ENCODE measurements at regions not wholly inside any gene's neighbourhood (a gene's known extent, or its start where the extent isn't known, plus 50 kb on each side); places are given as distances from the start of the nearest gene placed in this dataset.
"Not testable (repeated sequence)": the region's sequence is repeated elsewhere in the genome, so short reads cannot be mapped to it uniquely, and the experiment has no call there.

DNA sequence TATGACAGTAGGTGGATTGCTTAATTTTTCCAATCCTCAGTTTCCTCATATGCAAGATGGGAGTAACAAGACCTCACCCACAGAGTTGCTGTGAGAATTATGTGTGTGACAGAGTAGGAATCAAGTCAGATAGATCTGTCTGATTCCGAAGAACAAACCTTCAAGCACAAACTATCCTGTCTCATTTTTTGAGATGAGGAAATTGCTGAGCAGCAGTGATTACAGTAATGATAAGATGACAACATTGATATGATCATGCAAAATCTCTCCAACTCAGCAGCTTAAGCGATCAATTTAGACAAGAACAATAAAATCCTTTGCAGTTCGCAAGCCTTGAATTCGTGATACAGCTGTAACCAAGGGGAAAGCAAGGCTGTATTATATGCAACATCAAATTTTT is 474.1 kb downstream of the OMA1 start:
- no peak for DNase-seq (ENCODE audit: low read depth, low spot score)

DNA sequence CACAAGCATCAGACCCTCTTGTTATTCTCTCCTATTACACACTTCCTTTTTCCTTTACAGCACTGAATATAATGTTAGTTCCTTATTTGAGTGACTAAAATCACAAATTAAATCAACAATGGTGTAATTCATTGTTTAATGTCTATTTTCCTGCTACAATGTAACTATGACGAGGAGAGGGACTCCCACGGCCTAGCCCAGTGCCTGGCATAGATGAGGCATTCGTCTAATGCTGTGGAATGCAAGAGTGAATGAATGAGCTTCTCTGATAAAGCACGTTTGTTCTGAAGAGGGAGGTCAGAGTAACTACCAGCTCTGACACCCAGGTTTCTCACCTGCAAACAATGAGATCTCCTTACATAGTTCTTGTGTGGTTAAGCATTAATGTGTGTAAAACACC is 479.4 kb downstream of the OMA1 start:
- DNase-seq (ENCODE audit: low read depth, low spot score): no peak

GRCh38 chr1:58065520-58065919 is 481.0 kb downstream of the OMA1 start:
- peak; percentile 60 for DNase-seq (ENCODE audit: low read depth, low spot score)

GRCh38 chr1:58064166-58064565 is 482.4 kb downstream of the OMA1 start:
- DNase-seq (ENCODE audit: low read depth, low spot score): peak; percentile 8

DNA sequence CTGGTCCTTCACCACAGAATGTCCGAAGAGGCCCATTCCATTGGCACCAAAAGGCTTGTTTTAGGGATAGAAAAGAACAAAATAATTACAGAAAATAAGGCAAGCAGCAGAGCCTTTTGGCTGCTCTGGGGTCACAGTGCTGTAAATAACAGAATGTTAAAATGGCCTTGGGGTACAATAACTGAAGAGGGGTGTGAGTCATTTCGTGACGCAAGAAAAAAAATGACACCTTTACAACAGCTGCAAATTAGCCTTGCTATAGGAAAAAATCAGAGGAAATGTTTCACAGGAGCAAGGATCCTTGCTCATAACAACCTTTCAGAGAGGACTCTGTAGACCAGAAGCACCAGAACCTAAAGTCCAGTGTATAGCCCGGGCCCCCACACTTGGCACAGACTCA is 483.4 kb downstream of the OMA1 start:
- DNase-seq (ENCODE audit: low read depth, low spot score): no peak

DNA sequence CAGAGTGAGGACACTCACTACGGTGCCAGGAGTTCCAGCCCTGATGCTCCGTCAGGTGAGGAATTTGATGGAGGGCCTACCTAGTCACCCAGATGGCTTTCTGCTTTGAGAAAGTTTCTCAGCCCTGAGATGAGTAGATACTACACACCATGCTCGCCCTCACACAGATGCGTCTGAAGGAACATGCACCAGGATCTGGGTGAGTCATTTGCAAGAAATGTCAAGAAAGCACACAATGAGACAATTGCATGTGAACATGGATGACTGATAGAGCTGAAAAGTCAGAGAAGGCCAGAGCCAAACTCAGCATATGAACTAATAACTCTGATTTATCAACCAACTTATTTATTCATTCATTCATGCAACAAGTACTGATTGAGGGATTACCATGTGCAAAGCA is 483.9 kb downstream of the OMA1 start:
- no peak for DNase-seq (ENCODE audit: low read depth, low spot score)

DNA sequence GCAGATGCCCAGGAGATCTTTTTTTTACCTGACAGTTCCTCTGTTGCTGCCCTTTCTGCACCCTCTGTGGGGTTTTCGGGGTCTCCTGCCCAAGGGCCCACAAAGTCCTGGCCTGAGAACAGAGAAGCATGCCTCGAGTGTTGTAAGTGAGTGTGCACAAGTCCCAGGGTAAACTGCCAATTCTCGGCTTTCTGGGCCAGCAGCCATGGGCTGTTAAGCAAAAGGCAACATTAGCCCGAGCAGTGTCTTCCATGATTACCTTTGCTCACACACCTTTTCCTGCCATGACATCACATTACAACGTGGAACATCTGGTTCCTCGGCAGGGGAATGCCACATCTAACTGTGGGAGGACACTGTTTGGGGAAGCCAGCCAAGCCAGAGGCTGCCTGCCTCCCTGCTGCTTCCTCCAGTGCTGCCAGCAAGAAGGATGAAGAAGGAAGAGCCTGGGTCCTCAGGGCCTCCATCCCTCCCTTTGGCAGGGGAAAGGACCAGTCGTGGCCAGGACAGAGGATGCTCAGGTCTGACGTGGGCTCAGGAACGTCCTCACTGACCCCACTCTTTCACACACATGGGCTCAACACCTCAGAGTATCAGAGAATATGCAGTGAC is 485.9 kb downstream of the OMA1 start:
- no peak for DNase-seq (ENCODE audit: low read depth, low spot score)

GRCh38 chr1:58059789-58060188 is 486.7 kb downstream of the OMA1 start:
- DNase-seq (ENCODE audit: low read depth, low spot score): no peak

DNA sequence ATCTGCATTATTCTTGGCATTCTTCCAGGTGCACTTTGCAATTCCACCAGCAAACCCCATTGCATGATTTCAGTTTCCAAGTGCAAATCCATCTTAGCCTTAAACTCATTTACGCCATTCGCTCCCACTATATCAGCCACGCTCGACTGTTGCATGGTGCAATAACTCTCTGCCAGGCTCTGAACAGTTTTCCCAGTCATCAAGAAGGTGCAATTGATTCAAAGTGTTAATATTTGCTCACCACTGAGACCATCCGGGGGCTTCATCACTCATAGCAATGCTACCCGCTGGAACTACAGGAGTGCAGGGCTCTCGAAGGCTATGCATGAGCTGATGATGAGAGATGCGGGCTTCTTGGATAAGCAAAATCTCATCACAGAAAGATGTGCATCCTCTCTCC is 488.2 kb downstream of the OMA1 start:
- no peak for DNase-seq (ENCODE audit: low read depth, low spot score)

GRCh38 chr1:58057826-58058225 is 488.7 kb downstream of the OMA1 start:
- DNase-seq (ENCODE audit: low read depth, low spot score): no peak

DNA sequence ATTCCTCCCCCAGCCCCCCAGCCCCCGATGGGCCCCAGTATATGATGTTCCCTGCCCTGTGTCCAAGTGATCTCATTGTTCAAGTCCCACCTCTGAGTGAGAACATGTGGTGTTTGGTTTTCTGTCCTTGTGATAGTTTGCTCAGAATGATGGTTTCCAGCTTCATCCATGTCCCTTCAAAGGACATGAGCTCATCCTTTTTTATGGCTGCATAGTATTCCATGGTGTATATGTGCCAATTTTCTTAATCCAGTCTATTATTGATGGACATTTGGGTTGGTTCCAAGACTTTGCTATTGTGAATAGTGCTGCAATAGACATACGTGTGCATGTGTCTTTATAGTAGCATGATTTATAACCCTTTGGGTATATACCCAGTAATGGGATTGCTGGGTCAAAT is 495.3 kb downstream of the OMA1 start:
- not testable (repeated sequence) for DNase-seq (ENCODE audit: low read depth, low spot score)

DNA sequence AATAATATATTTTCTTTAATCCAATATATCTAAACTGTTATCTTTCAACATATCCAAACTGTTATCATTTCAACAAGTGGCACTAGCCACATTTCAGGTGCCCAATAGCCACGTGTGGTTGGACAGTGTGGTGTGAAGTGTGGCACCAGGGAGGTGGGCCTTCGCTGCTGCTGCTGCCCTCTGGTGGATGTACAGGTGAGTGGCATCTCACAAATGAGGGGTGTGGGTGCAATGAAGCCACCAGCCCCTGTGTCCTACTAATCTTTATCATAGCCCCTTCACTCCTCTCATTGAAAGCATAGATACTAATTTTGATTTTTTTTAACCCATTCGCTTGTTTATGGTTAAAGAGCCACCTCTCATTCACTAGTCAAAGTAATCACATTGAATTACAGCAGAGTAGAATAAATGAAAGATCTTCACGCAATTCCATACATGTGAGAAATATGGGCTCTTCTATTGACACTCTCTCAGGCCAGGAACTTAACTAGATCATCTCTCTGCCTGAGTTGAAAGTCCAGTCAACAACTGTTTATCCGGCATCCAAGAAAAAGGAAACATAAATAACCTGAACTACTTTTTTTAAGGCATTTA is 499.2 kb downstream of the OMA1 start:
- peak; percentile 55 for DNase-seq (ENCODE audit: low read depth, low spot score)

- DNase-seq (ENCODE audit: low read depth, low spot score): no peak
Observed at GRCh38 chr1:58045094-58045705, 501.3 kb downstream of the OMA1 start.

- DNase-seq (ENCODE audit: low read depth, low spot score): peak; percentile 84
Observed at GRCh38 chr1:58041621-58042020, 504.9 kb downstream of the OMA1 start.

GRCh38 chr1:58038574-58038973 is 508.0 kb downstream of the OMA1 start:
- no peak for DNase-seq (ENCODE audit: low read depth, low spot score)

DNA sequence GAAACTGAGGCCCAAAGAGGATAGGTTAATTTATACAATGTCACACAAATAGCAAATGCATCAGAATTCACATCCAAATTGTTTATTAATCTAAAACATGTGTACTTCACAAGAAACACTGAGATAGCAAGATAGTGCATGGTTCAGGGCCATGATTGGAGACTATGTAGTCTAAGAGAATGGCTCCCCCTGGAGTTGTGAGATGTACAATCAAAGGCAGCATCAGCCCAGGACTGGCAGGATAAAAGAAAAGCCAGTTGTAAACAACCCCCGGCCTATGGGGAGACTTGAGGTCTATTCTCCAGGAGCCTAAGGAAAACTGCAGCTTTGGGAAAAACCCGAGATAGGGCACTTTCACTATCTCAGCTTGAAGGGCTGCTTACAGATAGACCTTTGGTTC is 511.0 kb downstream of the OMA1 start:
- DNase-seq (ENCODE audit: low read depth, low spot score): no peak

DNA sequence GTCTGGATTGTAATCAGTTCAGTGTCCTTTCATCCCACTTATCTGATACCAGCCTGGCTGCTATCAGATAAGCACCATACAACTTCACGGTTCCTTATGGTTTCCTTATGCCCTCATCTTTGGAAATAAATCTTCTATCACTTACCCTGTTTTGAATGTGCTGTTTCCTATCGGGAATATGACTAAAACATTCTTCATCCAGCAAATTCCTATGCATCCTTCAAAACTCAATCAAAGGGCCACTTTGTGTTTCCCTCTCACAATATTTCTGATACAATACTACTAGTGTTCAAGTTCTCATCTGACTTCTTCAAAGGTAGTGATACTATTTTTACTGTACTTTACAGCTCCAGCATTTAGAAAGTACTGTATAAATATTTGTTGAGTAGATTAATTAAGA is 513.2 kb downstream of the OMA1 start:
- no peak for DNase-seq (ENCODE audit: low read depth, low spot score)

GRCh38 chr1:58032611-58033073 is 513.9 kb downstream of the OMA1 start:
- no peak for DNase-seq (ENCODE audit: low read depth, low spot score)

- DNase-seq (ENCODE audit: low read depth, low spot score): no peak
Observed at GRCh38 chr1:58031416-58031815, 515.1 kb downstream of the OMA1 start.

GRCh38 chr1:58030456-58030855 is 516.1 kb downstream of the OMA1 start:
- DNase-seq (ENCODE audit: low read depth, low spot score): no peak

GRCh38 chr1:58017641-58018040 is 528.9 kb downstream of the OMA1 start:
- DNase-seq (ENCODE audit: low read depth, low spot score): no peak

DNA sequence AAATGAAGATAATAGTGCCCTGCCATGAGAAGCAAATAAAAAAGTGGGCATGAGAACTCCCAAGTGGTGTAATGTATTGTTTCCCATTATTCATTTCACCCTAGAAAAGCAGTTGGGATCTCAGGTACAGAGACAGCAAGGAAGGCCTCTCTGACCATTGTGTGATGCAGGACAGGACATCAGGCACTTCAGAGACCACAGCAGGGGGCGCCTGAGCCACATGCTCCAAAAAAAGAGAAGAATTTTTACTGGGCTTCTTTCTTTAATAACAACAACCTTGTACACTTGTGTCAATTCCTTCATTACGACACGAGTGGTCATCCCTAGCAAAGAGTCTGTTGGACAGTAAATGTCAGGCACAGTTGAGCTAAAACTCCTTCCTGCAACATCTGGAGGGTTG is 533.3 kb downstream of the OMA1 start:
- peak; percentile 22 for DNase-seq (ENCODE audit: low read depth, low spot score)

DNA sequence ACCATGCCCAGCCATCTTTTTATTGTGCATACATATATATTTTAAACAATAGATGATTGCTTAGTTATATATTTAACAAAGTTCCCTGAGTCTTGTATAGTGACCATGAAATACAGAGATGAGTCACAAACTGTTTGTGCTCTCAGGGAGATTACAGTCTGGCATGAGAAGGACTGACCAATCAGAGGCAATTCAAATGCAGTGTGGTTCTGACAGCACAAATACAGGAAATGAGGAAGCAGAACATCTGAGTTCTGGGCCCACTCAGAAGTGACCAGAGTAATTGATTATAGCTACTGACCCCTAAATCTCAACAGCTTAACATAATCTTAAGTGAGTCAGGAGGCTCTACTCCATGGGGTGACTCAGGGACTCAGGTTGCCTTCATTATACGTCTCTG is 534.5 kb downstream of the OMA1 start:
- no peak for DNase-seq (ENCODE audit: low read depth, low spot score)
